ENCODE measurements at regions not wholly inside any gene's neighbourhood (a gene's known extent, or its start where the extent isn't known, plus 50 kb on each side); places are given as distances from the start of the nearest gene placed in this dataset.
"Not testable (repeated sequence)": the region's sequence is repeated elsewhere in the genome, so short reads cannot be mapped to it uniquely, and the experiment has no call there.

DNA sequence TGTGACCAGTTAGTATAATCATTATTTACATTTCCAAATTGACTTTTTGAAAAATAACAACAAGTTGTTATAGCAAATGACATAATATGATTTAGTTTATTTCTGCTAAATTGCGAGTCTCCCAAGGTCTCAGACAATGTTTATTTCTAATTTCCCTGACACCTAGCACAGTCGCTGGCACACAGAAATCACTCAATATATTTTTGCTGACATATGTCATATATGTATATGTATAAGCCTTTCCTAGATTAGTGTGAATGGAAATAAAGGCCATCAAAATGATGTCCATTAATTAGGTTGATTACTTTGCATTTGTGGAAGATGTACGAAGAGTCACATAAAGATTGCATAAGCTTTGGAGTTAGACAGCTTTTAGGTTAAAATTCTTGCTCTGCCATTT, 136.7 kb upstream of the CDH2 start:
- no peak for ATAC-seq
- no peak overlapping the region for H3K27ac Mint-ChIP-seq

GRCh38 chr18:28288784-28289183, 111.9 kb upstream of the CDH2 start:
- H3K4me1 Mint-ChIP-seq = no peaks in the 10 kb centered on the region
- H3K4me3 Mint-ChIP-seq = no peak overlapping the region
- H3K36me3 Mint-ChIP-seq = no peaks in the 10 kb centered on the region
- peaks cover 7% of the 10 kb centered on the region for H3K9me3 Mint-ChIP-seq
- H3K27me3 Mint-ChIP-seq = no peaks in the 10 kb centered on the region
- H3K27ac Mint-ChIP-seq = no peak overlapping the region
- no peak for ATAC-seq

More for the DNA sequence above, 136.7 kb upstream of the CDH2 start:
- Mint-ChIP-seq H3K4me1 (no peaks in the 10 kb centered on the region), H3K36me3 (no peaks in the 10 kb centered on the region), H3K4me3 (no peak overlapping the region), H3K27me3 (no peaks in the 10 kb centered on the region), H3K9me3 (peaks cover 20% of the 10 kb centered on the region)

DNA sequence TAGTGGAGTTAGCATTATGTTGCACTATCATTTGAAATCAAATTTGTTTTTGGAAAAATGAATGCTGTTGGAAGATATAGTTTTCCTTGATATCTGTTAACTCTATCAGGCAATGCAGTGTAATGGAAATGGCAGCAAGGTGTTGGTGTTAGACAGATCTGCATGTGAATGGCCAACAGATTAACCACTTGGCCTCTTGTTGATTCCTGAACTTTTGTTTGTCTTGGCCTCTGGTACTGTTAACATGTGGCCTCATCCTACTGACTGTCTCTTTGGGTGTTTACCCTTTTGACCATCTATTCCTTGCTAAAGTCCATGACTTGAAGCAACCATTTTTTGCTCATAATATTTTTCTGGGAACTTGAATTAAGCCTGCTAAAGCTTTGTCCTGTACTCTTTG, 110.2 kb upstream of the CDH2 start:
- Mint-ChIP-seq H3K27me3 (no peaks in the 10 kb centered on the region), H3K4me3 (no peak overlapping the region), H3K9me3 (peaks cover 7% of the 10 kb centered on the region), H3K4me1 (no peaks in the 10 kb centered on the region), H3K27ac (no peak overlapping the region), H3K36me3 (no peaks in the 10 kb centered on the region)
- ATAC-seq = no peak

DNA sequence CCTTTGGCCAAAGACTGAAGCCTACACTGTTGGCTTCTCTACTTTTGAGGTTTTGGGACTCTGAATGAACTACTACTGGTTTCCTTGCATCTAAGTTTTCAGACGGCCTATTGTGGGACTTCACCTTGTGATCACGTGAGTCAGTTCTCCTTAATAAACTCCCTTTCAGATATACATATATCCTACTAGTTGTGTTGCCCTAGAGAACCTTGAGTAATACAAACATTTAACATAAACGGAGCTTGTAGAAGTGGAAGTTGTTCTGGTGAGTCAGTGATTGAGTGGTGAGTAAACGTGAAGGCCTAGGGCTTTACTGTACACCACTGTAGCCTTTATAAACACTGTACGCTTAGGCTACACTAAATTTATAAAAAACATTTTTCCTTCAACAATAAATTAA, 107.2 kb upstream of the CDH2 start:
- Mint-ChIP-seq H3K27ac (no peak overlapping the region), H3K4me3 (no peak overlapping the region), H3K36me3 (no peaks in the 10 kb centered on the region), H3K4me1 (no peaks in the 10 kb centered on the region), H3K27me3 (no peaks in the 10 kb centered on the region), H3K9me3 (no peaks in the 10 kb centered on the region)
- no peak for ATAC-seq

DNA sequence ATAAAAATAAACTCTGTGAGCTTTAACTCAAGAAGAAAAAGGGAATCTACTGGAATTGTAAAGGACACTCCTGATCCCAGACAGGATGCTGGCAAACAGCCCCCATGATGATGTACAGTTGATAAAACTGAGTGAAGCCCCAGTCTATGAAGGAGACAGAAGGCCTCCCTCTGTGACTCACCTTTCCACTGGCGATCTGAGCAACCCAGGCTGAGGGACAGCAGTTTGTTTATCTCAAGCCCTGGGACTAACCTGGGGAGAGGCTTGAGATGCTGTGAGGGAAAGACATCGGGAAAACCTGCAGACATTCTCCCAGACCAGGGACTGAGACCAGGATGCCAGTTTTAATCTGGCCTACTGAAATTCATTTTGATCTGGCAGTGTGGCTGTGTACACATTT, 104.5 kb upstream of the CDH2 start:
- no peak overlapping the region for H3K4me3 Mint-ChIP-seq
- no peaks in the 10 kb centered on the region for H3K36me3 Mint-ChIP-seq
- H3K4me1 Mint-ChIP-seq = no peaks in the 10 kb centered on the region
- no peak overlapping the region for H3K27ac Mint-ChIP-seq
- ATAC-seq = no peak
- peaks cover 3% of the 10 kb centered on the region for H3K9me3 Mint-ChIP-seq
- H3K27me3 Mint-ChIP-seq = no peaks in the 10 kb centered on the region

- H3K27me3 Mint-ChIP-seq = no peaks in the 10 kb centered on the region
- H3K36me3 Mint-ChIP-seq = no peaks in the 10 kb centered on the region
- no peak overlapping the region for H3K4me3 Mint-ChIP-seq
- peaks cover 7% of the 10 kb centered on the region for H3K9me3 Mint-ChIP-seq
- no peak overlapping the region for H3K27ac Mint-ChIP-seq
- ATAC-seq = no peak
- H3K4me1 Mint-ChIP-seq = no peaks in the 10 kb centered on the region
Observed at GRCh38 chr18:28269750-28270149, 92.8 kb upstream of the CDH2 start.

DNA sequence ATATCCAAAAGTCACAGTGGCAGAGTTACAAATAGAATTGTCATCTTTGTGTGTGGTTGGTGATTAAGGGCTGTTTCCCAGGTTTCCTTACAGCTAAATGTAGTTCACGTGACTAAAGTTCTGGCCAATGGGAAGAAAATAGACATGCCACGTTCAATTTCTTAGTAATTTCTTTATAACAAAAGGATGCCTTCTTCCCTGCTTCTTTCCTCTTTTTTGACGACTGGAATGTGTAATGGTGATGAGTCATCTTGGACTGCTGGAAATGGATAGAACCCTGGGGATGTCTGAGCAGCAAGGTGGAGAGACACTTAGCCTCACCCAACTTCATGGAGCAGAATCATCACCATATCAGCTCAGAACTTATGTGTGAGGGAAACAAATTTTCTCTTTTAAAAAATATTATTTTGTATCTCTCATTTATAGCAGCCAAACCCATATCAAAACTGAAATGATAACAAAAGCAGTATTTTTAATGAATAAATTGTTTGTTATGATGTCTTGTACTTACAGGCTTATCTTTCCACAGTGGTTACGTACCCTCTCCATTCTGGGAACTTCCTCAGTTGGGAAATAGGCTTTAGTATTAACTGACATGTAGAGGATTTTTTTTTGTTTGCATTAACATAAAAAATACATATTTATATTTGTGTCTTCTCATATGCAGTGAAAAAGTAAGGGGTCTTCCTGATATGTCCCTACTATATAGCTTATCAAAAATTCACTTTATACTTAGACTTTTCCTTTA, 91.1 kb upstream of the CDH2 start:
- no peak for ATAC-seq
- no peak overlapping the region for H3K27ac Mint-ChIP-seq
- no peaks in the 10 kb centered on the region for H3K27me3 Mint-ChIP-seq
- H3K9me3 Mint-ChIP-seq = peaks cover 3% of the 10 kb centered on the region
- no peaks in the 10 kb centered on the region for H3K36me3 Mint-ChIP-seq
- H3K4me3 Mint-ChIP-seq = no peak overlapping the region
- no peaks in the 10 kb centered on the region for H3K4me1 Mint-ChIP-seq

GRCh38 chr18:28267276-28267675, 90.3 kb upstream of the CDH2 start:
- Mint-ChIP-seq H3K36me3 (no peaks in the 10 kb centered on the region), H3K27me3 (no peaks in the 10 kb centered on the region), H3K4me3 (no peak overlapping the region)

DNA sequence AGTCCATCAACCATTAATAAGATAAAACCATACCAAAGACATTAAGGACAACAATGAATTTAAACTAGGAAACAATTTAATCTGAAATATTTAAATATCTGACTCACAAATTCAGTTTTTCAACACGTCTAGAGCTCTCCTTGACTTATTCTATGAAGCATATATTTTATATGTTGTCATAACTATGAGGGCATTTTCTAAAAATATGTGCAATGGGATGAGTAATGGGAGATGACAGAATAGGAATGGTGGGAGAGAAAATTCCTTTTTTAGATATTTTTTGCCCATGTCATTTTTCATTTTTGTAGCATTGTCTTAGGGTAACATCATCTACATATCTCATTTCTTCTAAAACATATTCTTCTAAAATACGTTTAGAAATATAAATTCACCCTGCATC, 79.2 kb upstream of the CDH2 start:
- no peak overlapping the region for H3K4me3 Mint-ChIP-seq
- H3K9me3 Mint-ChIP-seq = no peaks in the 10 kb centered on the region
- H3K27ac Mint-ChIP-seq = no peak overlapping the region
- no peaks in the 10 kb centered on the region for H3K36me3 Mint-ChIP-seq
- no peak for ATAC-seq
- no peaks in the 10 kb centered on the region for H3K27me3 Mint-ChIP-seq
- no peaks in the 10 kb centered on the region for H3K4me1 Mint-ChIP-seq

More at GRCh38 chr18:28267276-28267675, 90.3 kb upstream of the CDH2 start:
- peaks cover 3% of the 10 kb centered on the region for H3K9me3 Mint-ChIP-seq
- no peak overlapping the region for H3K27ac Mint-ChIP-seq
- no peak for ATAC-seq
- H3K4me1 Mint-ChIP-seq = no peaks in the 10 kb centered on the region

DNA sequence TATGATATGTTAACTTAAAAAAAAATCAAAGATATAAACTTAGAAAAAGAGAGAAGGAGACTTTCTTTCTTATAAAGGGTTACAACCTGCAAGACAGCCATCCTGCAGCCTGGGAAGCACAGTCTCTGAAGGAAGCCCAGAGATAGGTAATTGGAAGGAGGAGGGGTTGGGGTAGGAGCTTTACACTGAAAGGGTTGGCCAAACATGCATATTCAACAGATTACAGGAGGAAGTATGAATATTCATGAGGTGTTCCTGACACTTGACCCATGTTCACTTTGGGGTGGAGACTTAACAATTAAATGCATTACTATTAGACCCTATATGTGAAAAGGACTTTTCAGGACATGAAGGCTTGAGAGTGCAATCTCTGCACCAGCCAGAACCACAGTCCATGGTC, 71.7 kb upstream of the CDH2 start:
- ATAC-seq = no peak
- Mint-ChIP-seq H3K9me3 (peaks cover 3% of the 10 kb centered on the region), H3K4me1 (no peaks in the 10 kb centered on the region), H3K27ac (no peak overlapping the region), H3K4me3 (no peak overlapping the region), H3K27me3 (no peaks in the 10 kb centered on the region), H3K36me3 (no peaks in the 10 kb centered on the region)

DNA sequence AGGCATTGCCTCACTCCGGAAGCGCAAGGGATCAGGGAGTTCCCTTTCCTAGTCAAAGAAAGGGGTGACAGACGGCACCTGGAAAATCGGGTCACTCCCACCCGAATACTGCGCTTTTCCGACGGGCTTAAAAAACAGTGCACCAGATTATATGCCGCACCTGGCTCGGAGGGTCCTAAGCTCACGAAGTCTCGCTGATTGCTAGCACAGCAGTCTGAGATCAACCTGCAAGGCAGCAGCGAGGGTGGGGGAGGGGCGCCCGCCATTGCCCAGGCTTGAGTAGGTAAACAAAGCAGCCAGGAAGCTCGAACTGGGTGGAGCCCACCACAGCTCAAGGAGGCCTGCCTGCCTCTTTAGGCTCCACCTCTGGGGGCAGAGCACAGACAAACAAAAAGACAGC, 63.7 kb upstream of the CDH2 start:
- not testable (repeated sequence) for H3K27me3 Mint-ChIP-seq, H3K4me3 Mint-ChIP-seq, H3K4me1 Mint-ChIP-seq, H3K9me3 Mint-ChIP-seq, ATAC-seq, H3K27ac Mint-ChIP-seq, H3K36me3 Mint-ChIP-seq

DNA sequence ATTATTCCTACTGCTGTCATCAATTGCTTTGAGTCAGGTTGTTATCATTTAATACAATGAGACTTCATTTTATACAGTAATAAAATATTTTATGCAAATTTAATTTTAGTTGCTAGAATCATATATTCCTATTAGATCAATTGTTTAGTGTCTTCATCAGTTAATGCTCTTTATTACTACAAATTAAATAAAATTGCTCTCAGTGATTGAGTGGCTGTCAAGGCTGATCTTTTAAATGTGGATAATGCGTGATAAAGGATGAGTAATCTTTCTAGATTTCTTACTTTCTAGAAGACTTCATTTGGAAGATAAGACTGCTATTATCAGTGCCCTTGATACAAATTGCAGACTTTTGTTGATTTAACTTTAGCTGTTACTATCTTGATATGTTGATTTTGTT, 59.6 kb upstream of the CDH2 start:
- Mint-ChIP-seq H3K4me1 (no peaks in the 10 kb centered on the region), H3K27ac (no peak overlapping the region), H3K4me3 (no peak overlapping the region), H3K36me3 (no peaks in the 10 kb centered on the region), H3K9me3 (peaks cover 5% of the 10 kb centered on the region), H3K27me3 (no peaks in the 10 kb centered on the region)
- ATAC-seq = no peak
